HuH-7 (cell line): ENCODE measurements at regions not wholly inside any gene's neighbourhood (a gene's known extent, or its start where the extent isn't known, plus 50 kb on each side); places are given as distances from the start of the nearest gene placed in this dataset.

ENCODE experiments used
- DNase-seq: peaks from one replicate; pipeline ENCODE4 v3.0.0; 2011; ENCODE audit warnings: low spot score

DNA sequence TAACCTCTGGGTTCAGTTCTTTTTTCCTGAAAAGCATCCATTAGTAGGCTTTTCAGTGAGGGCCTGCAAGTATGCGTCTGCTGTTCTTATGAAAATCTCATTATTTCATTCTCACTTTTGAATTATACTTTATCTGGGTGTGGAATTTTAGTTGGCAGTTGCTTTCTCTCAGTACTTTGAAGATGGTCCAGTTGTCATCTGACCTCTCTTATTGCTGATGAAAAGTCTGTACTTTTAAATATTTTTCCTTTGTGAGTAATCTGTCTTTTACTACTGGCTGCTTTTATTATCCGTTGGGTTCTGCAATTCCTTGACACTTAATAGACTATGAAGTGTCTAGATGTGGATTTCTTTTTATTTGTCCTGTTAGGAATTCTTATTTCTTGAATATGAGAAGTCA is 307.8 kb downstream of the CYP26B1 start:
- DNase-seq, result no peak

DNA sequence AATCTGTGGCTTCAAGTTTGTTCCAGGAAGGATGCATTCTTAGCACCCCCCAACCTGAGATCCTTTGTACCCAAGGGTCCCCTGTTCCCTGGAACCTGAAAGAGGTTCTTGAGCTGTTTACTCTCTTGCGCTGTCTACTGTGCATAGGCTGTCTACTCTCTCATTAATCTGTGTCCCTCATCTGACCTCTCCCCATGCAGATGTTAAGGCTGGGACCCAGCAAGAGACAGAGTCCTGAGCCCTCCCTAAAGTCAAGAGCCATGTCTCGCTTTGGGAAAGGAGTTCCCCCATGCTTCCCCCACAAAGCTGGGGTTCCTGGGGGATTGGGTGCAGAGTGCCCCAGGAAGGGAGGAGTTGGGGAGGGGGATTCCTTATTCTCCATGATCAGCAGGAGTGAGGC is 312.9 kb downstream of the CYP26B1 start:
- DNase-seq, result no peak

DNA sequence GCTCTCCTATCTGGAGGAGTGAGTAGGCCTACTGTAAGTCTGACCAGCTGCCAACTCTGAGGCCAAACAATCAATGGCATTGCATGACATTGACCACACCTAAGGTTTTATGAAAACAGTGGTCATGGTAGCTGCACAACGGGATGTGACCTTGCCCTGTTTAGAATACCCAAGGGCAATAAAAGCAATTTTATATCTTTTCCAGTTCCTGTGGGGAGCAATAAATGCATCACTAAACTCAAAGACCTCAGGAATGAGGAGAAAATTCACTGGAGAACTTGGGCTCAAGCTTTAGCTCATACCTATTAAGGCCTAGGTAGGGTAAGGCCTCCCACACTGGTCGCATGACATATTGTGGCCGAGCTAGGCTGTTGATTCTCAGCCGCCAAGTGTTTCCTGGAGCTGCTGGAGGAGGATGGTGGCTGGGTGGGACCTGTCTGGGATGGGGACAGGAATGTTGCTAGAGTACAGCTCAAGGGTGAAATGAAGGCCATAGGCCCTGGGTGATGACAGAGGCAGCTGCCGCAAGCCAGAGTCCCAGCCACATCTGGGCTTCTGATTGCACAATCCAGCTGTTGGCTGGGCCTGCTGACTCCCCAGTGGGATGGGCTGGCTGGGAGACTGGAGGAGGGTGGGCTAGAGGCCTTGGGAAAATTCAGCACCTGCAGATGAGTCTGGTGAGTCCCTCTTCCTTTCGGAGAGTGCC is 313.7 kb downstream of the CYP26B1 start:
- no peak for DNase-seq

DNA sequence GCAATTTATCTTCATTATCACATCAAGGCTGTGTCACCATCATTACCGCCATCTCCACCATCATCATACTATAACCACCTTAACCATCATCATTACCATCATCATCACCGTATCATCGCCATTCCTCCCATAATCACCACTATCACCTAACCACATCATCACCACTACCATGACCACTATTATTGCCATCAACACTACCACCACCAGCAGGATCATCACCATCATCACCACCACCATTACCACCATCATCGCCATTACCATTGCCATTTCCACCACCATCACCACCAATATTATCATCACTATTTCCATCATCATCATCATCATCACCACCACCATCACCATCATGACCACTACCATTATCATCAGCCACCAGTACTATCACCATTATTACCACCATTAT is 314.4 kb downstream of the CYP26B1 start:
- DNase-seq, result no peak

DNA sequence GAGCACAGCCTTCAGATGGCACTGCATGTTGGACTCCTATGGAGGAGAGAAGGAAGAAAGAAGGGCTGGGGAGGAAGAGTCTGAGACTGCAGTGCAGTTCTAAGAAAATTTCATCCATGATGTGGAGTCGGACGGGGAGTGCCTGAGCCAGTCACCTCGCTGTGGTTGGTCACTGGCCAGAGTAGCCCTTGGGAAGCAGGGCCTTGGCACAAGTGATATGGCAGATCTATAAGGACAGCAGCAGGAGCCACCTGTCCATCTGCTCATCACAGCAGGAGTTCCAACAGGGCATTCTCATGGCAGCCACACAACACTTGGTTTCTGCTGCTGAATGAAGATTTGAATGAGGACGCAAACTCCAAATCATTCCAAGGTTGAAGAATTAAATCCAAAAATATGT is 314.8 kb downstream of the CYP26B1 start:
- DNase-seq, result no peak

DNA sequence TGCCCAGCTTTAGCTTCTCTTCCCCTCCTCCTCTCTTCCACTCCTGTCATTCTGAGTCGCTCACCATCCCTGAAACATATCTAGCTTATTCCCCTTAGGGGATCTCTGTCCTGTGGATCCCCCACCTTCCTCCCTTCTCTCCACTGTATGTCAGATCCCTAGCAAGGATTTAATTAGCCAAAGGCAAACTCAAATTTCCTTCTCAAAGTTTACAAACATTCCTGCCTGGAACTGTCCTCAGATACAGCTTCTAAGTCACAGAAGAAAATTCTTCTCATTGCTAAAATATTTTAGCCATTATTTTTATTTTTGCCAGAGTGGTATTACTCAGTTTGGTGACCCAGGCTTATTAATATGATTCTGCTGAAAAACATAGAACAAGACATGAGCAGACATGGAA is 315.3 kb downstream of the CYP26B1 start:
- DNase-seq, result no peak

DNA sequence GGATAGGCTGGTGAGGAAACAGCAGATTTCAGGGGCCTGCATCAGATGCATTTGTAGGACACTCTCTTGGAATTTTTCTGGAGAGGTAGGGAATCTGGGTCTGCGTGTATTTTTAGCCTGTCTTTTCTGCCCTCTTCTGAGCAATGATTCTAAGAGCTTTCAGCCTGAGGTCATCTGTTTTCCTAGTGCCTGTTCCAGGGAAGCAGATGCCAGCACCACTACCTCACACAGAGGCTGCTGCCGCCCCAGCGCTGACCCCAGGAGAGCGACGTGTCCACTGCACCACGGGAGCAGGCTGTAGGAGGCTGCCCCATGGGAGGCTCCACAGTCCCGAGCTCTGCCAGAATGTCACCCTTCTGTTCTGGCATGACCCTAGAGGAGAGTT is 316.5 kb downstream of the CYP26B1 start:
- no peak for DNase-seq

DNA sequence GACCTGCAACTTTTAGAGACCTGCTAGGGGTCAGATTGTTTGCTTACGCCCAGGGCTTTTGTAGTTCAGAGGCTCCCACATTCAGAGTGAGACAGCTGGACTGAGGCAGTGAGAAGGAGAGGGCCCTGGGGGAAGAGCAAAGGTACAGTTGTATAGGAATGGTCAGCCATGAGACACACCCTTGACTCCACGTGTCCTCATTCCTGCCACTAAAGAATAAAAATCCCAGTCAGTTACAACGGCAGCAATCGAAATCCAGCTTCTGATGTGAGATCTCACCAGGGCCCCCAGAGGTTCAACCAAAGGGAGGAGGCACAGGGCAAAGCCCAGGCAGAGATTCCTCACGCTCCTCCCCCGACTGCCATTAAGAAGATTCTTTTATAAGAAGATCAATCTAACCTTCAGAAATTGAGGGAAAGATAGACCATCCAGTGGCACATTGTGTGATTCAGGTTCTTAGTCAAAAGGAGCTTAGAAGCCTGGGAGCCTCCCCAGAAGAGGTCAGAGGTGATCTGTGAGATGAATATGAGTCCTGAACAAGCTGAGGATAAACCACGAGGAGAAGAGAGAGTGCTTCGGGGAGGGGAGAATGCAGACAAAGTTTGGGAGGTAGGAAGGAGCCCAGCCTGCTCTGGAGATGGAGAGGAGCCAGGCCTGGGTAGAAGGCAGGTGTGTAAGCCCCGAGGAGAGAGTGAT is 317.0 kb downstream of the CYP26B1 start:
- DNase-seq, result no peak

DNA sequence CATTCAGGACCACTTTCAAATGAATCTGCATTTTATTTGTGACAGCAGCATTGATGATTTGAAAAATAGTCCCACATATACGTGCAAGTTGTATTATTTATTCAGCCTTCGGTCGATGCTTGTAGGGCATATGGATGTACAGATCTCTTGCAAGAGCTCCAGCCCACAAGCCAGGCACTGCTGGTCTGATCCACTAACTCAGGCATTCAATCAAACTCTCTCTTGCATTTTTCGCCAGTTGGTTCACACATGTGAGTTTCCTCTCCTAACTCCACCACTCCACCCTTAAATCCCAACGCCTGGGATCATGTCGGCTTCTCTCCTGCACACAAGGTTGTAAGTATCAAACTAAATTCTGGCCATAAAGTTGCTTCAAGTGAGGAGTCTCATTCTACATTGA is 318.7 kb downstream of the CYP26B1 start:
- DNase-seq, result no peak

DNA sequence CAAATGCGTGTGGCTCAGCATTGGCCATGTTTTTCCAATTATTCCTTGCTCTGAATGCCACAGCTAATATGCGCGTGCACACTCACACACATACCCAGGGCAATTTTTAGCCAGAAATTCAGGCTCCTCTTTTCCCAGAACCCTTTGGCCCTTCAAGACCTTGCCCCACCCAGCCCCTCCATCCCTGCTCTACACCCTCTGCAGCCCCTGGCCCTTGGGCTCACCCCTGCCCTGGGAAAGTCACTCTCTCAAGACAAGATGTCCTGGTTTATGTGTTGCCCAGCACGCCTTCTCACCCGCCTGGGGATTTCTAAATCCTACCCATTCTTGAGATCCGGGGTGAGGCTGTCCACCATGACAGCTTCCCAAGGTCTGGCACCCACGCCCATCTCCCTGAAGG is 319.7 kb downstream of the CYP26B1 start:
- no peak for DNase-seq

DNA sequence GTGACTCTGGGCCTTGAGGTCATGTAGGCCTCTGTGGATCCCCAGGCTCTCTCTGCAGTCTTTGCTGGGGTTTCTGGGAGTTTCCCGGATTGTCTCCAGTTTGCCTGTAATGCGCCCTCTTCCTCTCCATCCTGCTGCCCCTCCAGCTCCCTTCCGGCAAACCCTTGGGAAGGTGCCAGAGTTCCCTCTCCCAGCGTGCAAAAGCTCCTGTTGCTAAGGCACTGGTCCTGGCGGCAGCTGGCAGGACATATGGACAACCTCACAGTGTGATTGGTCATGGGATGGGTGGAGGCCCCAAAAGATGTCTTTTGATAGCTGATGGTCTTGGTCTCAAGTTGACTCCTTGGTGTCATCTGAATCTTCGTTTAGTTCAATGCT is 320.1 kb downstream of the CYP26B1 start:
- DNase-seq, result no peak

DNA sequence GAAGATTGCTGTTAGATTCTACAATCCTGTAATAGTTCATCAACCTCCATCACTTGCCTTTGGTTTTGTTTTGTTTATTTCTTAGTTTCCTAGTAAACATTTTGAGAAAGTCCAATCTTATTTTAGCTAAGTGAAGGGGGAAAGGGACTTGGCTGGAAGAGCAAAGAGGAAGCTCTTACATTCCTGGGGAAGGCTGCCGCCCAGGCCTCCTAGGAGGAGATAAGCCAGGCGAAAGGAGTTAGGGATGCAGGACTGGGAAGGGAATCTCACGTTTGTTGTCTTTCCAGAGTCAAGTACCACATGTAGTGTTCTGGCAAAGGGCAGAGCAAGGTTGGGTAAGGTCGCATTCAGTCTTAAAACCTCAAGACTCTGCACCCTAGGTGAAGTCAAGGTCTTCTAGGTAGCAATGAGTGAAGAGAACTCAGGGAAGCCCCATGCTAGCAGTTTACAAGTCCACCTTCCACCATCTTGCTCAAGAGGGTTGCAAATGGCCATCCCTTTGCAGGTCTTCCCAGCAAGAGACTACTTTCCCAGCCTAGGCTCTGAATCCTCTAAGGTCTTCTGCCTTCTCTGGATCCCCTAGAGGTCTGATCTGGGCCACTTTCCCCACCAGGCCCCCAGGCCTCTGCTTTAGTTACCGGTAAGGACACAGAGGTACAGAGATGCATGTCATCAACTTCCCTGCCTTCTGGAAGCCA is 320.7 kb downstream of the CYP26B1 start:
- DNase-seq, result no peak

DNA sequence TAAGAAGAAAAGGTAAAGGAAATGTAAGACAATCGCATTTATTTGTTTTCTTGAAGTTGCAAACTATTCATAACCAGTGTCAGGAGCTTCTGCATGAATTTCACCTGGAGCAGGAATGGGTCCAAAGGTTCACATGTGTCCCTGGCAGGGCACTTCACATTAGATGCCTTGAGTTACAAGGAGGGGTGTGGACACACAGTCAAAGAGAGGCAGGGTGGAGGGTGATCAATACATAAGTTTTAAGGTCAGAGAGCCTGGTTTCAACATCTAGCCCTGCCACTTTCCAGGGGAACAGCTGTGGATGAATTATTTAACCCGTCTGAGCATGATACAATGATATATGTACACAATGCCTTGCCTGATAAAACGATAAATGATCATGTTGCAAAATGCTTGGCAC is 321.4 kb downstream of the CYP26B1 start:
- DNase-seq, result no peak

DNA sequence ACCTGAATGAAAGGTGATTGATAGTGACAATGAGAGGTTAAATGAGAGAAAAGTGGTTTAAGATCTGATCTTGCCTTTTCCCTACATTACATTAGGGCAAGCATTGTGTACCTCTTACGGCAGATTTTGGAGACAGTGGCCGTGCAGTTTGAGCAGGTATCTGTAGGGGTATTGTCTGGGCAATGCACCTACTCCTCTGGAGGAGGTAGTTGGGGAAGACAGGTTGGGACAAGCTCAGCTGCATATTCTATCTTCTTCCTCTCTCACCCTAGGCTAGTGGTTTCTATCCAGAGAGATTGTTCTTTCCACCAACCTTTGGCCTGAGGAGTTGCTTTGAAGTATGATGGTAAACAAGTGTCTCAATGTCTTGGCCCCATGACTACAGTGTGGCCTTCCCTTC is 323.2 kb downstream of the CYP26B1 start:
- DNase-seq, result no peak

DNA sequence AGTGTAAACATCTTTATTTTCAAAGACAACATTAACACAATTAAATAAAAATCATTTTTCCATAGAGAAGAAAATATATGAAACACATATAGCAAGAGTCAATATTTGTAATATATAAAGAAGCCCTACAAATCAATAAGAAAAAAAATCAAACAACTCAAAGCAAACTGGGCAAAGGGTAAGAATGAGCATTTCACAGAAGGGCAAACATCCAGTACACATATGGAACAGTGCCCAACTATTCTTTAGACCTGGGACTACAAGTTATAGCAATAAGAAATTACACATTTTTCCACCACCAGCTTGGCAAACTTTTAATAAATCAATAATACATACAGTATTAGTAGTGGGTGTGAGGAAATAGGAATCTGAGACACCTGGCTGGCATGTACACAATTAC is 324.1 kb downstream of the CYP26B1 start:
- no peak for DNase-seq

DNA sequence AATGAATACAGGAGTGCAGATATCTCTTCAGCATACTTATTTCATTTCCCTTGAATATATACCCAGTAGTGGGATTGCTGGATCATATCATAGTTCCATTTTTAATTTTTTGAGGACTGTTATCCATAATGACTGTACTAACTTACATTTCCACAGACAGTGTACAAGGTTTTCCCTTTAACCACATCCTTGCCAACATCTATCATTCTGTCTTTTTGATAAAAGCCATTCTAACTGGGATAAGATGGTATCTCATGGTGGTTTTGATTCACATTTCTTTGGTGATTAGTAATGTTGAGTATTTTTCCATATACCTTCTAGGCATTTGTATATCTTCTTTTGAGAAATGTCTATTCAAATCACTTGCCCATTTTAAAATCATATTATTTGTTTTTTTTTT is 325.2 kb downstream of the CYP26B1 start:
- no peak for DNase-seq

DNA sequence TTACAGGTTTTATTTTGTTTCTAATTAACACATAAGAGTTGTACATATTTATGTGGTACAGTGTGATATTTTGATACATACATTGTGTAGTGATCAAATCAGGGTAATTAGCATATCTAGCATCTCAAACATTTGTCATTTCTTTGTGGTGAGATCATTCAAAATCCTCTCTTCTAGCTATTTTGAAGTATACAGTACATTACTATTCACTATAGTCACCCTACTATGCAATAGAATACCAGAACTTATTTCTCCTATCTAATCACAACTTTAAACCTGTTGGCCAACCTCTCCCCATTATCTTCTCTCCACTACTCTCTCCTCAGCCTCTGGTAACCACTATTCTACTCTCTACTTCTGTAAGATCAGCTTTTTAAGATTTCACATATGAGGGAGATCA is 325.8 kb downstream of the CYP26B1 start:
- DNase-seq, result no peak

DNA sequence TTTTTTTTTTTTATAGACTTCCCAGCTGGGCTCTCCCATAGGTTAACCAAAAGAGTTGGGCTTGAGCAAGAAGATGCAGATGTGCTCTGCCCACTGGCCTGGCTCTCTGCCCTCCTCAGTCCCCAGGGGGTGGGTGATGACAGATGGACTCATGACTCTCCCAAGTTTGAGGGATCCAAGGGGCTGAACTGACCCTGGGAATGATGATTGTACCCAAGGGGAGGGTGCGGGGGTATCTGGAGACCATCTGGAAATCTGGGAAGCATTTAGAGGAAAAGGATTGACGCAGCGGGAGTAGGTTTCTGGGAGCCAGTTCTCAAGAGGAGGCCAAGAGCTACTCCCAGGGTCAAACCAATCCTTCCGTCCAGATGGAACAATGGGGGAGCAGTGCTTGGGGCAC is 330.8 kb downstream of the CYP26B1 start:
- DNase-seq, result no peak

DNA sequence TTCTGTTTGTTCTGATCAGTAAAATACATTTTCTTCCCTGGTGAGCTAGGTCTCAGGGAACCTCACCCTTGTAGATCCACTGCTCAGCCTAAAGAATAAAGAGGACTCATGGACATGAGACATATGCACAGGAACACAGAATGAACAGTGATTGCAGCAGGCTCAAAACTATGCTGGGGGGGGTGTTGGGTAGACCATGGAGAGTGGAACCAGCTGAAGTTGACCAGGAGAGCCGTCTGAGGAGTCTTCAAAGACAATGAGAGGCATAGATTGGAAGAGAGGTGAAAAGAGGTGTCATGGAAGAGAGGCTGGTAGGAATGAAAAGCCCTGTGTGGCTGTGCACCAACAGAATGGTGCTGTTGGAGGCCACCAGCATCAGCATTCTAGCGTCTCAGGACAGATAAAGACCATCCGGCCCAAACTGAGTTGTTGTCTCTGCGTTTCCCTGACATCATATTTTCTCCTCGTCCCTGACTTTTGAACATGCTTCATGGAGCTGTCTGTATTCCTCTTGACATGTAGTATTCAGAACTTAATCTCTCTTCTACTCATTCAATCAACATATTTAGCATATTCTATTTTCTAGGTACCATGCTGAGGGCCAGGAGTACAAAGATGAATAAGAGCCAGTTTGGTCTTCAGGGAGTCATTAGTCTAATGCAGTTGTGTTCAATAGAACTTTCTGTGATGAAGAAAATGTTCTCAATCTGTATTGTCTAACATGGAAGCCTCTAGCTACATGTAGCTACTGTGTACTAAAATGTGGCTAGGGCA is 331.8 kb downstream of the CYP26B1 start:
- no peak for DNase-seq

DNA sequence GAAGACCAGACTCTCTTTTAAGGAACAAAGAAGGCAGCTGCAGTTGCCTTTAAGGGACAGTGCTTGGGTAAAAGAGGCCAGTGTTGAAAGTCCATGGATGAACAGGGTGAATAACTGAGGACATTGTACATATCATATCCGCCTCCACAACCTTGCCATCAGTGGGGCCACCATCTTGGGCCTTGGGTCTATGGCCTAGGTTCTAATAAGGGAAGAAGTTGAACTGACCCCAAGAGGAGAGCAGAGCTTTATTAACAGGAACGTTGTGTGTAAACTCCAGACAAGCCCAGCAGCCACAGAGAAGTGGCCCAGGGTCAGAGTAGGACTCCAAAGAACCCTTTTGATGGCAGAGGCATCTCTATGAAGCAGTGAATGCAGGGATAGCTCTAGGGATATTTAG is 332.8 kb downstream of the CYP26B1 start:
- DNase-seq, result no peak

DNA sequence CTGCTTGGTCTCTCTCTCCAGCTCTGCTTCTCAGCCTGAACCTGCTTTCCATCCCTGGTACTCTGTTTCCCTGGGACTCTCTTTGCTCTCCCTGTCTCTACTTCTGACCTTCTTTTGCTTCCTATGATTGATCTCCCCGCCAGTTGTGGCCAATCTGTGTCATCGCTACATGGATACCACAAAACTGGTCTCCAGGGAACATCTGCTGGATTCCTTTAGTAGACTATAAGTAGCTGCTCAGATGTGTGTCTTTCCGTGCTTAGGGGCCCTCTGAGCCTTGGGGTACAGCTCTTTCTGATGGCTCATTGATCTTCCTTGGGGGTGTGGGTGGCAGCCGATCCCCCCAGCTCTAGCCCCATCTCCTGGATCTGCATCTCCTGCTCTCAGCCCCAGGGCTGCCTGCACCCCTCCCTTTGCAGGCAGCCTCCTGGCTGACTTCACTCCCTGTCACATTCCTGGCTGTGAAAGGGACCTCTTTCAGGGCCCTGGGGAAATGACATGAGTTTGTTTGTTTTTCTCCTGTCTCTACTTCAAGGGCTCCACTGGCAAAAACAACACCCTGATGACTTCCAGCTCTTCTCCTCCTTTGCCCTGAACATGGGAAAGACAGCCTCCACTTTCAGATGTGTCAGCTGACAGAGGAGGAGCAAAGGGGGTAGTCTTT is 333.7 kb downstream of the CYP26B1 start:
- no peak for DNase-seq

DNA sequence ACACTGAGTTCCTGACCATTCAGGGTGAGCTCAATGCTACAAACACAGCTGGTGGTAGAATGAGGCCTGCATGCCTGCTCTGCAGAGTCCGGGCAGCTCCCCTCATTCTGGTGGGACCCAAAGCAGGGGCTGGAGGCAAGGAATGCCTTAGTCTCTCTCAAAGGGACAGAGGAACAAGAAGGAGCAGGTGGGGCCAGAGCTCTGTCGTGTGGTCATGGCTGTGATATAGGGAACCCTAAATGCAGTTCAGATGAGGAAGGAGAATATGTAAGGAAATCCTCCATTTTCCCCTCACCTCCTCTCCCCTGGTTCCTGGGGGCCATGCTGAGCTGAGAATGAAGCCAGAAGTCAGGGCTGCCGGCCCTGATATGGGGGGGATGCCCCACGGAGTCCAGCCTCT is 334.3 kb downstream of the CYP26B1 start:
- no peak for DNase-seq
